Stimulated activated CD4-positive, alpha-beta T cell treated with anti-CD3 and anti-CD28 coated beads, Interleukin-1b, Interleukin-23, amount 100 ng/mL, for 1 hour (primary cell): ENCODE measurements at regions not wholly inside any gene's neighbourhood (a gene's known extent, or its start where the extent isn't known, plus 50 kb on each side); places are given as distances from the start of the nearest gene placed in this dataset.
"Not testable (repeated sequence)": the region's sequence is repeated elsewhere in the genome, so short reads cannot be mapped to it uniquely, and the experiment has no call there.

Experiments used
- DNase-seq, 2 donors: peaks; one replicate each; pipeline ENCODE4 v3.0.0-alpha.2; 2020; ENCODE audit warnings: low read depth in 2 of 2

- not testable (repeated sequence) for DNase-seq
Measured at GRCh38 chr14:30072454-30072853, 144.8 kb upstream of the PRKD1 start.

DNA sequence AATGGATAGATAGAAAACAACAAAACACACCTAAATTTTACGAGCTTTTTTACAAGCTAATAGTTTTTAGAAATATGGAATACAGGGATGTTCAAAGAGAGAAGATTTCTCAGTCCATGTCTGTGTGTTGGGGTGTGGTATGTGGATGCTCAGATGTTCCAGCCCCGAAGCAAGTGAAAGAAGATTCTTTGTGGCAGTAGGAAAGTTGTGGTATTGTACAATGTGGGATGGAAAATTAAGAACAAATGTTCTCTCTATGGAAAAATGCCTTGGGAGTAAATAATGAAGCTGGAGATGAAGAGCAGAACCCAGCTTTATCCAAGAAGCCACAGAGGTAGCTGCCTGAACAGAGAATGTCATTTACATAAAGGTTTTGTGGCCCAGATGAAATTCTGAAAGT is 150.3 kb upstream of the PRKD1 start:
- DNase-seq: no peak

- no peak for DNase-seq
Measured at GRCh38 chr14:30078811-30079402, 151.3 kb upstream of the PRKD1 start.

DNA sequence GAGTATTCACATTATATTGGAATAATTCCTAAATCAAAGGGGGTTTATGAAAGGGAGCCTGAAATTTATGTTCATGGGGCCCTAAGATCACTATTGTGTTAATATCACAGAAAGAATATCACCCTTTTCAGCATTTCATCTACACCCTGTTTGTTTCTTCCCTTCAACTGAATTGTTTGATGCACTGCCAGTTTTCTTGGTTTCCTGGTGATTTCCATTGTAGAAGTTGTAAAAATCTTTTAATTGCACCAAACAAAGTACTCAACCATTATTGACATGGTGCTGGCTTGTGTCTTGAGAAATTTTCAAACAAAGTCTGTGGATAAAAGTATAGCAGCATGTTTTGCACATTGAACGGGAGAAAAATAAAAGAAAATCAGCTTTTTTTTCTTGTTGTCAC is 154.8 kb upstream of the PRKD1 start:
- DNase-seq: no peak

- DNase-seq: no peak
Measured at GRCh38 chr14:30084811-30085210, 157.2 kb upstream of the PRKD1 start.

- DNase-seq: no peak
Measured at GRCh38 chr14:30085943-30086342, 158.3 kb upstream of the PRKD1 start.

GRCh38 chr14:30088620-30089019 is 161.0 kb upstream of the PRKD1 start:
- DNase-seq: no peak

DNA sequence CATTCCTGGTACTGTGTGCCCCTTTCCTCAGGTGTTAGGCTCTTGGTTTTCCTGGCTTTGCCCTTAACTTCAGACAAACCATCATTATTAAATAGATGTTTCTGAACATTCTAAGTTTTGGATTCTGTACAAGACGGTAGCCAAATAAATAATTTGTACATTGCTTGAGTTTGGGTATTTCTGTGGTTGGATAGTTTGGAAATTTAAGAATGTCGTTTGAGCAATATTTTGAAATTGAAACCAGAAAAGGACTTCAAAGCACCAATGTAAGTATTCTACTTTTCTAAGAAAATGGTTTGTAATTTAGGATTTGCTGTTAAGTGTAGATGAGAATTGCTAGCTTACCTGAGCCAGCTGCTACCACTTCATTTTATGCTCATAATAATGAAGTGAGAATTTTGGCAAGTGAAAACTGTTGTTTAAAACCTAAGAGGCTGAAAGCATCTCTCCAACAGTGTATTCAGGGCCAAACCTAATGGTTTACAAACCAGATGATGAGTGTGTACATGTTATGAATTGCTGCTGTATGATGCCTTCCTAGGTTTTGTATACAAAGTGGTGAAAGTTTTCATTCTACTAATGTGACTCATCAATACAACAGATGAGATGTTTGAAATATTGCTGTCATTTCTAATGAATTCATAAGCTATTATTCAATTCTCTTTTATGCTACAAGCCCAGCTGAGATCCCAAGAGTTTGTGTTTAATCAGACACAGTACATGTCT is 181.5 kb upstream of the PRKD1 start:
- no peak for DNase-seq

DNA sequence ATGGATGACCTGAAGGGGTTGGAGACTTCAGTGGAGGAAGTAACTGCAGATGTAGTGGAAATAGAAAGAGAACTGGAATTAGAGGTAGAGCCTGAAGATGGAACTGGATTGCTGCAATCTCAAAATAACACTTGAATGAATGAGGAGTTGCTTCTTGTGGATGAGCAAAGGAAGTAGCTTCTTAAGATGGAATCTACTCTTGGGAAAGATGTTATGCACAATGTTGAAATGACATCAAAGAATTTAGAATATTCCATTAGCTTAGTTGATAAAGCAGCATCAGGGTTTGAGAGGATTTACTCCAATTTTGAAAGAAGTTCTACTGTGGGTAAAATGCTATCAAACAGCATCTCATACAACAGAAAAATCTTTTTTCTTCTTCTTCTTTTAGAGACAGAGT is 186.4 kb upstream of the PRKD1 start:
- DNase-seq: no peak

GRCh38 chr14:30115756-30116155 is 188.1 kb upstream of the PRKD1 start:
- DNase-seq: no peak

DNA sequence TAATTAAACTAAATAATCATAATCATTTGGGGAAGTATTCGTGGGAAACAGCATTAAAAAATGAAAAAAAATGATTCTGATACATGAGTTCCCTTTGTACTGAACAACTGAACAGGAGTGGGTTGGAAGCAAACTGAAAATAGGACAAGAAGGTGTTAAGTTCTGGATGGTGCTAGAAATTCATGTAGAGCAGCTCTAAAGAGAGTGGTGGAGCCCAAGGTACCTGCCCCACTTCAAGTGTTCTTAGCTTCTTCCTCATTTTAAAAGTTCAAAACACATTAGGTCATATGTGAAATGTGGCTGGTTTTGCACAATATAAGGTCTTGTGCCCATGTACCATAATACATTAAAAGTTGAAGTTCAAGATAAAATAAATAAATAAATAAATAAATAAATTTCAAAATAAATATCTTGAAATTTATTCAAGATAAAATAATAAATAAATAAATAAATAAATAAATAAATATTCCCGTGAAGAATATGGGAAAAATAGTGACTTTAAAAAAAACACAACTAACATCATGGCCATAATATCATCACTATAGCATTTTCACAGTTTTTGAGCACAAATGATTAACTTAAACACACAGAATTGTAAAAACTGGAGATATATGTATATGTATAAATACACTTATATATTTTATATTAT is 191.5 kb upstream of the PRKD1 start:
- DNase-seq: no peak

- DNase-seq: no peak
Measured at GRCh38 chr14:30125322-30125979, 197.8 kb upstream of the PRKD1 start.

- no peak for DNase-seq
Measured at GRCh38 chr14:30129807-30130206, 202.2 kb upstream of the PRKD1 start.

DNA sequence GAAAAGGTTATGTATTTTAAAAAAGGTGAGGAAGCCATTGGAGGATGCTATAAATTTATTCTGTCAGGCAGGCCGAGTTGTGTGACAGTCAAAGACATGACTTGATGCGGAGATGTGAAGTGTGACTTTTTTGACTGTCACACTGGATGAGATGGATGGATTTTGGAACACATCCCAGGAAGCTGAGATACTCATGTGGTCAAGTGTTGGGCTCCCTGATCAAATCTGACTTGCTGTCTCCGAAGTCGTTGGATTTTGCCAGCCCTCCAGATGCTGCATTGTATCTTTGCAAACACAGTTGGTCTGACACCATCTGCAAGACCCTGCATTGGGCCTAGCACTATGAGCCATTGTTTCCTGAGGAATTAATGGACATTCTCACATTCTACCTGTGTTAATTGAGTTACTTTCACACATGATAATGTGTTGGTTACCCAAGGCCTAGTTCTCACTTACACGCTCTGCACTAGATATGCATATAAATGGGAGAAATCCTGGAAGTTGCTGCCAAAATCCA is 204.0 kb upstream of the PRKD1 start:
- DNase-seq: no peak

GRCh38 chr14:30132196-30132595 is 204.5 kb upstream of the PRKD1 start:
- DNase-seq: no peak

DNA sequence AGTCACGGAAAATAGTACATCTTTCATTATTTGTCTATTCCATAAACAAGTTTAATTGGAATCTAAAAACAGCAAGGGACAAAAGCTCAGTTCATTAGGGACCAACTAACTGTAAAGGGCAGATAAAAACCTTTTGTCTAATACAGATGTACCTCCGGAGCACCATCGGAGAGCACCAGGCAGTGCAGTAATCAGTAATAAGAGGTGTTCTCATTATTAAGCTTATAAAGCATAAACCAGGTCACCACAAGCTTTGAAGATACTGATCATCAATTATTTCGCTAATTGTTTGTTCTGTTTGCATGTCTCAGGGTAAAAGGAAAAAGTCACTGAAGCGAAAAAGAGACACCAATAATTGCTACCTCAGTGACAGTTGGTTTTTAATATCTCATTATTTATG is 207.3 kb upstream of the PRKD1 start:
- DNase-seq: no peak

GRCh38 chr14:30138567-30138966 is 210.9 kb upstream of the PRKD1 start:
- no peak for DNase-seq

DNA sequence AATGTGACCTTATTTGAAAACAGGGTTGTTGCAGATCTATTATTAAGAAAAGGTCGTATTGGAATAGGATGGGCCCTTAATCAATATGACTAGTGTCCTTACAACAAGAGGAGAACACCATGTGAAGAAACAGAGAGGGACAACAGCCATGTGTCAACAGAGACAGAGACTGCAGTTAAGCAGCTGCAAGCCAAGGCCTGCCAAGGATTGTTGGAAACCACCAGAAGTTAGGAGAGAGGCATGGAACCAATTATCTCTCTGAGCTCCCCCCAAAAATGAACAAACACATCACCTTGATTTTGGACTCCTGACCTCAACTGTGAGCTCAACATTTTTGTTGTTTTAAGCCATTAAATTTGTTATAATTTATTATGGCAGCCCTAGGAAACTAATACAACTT is 214.6 kb upstream of the PRKD1 start:
- no peak for DNase-seq

DNA sequence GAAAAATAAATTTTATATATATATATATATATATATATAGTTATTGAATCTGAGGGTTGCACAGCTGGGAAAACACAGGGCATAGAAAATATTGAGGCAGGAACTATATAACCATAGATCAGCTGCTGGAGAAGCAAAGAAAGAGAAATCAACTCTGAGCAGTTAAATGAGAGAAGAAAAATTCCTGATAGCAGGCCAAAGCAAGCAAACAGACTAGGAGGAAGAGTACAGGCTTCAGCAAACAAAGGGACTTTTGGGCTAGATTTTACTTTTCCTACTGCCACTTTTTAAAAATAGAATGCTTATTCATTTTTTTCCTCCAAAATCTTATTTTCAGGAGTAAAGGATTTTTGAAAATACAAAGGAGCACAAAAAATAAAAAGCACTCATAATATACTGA is 216.0 kb upstream of the PRKD1 start:
- DNase-seq: no peak

DNA sequence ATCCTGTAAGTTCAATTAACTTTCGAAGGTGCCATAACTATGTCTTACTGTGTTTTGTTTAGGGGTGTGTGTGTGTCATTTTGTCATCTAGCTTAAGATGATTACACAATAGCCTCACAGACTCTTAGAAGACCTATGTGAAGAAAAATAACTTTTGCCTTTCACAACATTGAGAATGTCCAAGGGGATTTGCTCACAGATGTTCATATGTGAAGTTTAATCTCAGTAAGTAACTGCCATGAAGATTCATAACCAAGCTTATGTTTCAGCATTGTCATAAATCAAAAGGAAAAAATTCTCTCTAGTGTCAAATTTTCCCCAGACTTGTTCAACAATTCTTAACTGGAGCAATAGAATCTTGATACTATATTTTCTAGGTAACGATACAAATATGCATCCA is 226.1 kb upstream of the PRKD1 start:
- DNase-seq: no peak

DNA sequence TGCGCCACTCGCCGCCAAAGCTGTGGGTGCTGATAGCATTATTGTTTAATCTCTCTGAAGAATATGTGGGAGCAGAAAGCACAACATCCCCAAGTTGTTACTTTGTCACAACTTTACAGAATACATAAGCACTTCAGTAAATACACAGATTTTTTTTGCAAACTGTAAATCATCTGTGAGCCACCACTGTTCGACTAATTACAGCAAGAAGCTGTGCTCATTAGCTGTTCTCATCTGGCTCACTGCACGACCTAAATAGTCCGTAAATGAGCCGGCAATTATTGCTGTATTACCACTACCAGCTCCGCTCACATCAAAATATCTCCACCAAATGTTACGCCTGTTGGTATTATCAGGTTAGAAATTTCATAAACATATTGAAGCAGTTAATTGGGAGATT is 228.9 kb upstream of the PRKD1 start:
- DNase-seq: no peak

GRCh38 chr14:30158299-30158698 is 230.7 kb upstream of the PRKD1 start:
- DNase-seq: no peak

DNA sequence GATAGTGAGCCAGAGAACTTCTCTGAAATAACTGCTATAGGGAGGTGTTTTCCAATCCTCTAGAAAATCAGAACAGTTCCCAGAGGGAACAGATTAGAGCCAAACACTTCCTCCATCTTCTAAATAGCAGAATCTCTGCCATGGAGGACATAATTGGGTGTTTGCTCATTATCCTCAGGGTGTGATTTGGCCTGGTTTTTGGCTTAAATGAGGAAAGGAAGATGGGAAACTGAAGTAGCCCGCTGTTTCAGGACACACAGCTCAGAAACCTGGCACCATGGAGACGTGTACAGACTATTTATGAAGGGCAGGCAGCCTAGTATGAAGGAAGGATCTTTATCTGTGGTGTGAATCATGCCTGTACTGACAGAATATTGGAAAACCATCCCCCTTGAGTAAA is 231.7 kb upstream of the PRKD1 start:
- DNase-seq: no peak
